ENCODE measurements at regions not wholly inside any gene's neighbourhood (a gene's known extent, or its start where the extent isn't known, plus 50 kb on each side); places are given as distances from the start of the nearest gene placed in this dataset.

DNA sequence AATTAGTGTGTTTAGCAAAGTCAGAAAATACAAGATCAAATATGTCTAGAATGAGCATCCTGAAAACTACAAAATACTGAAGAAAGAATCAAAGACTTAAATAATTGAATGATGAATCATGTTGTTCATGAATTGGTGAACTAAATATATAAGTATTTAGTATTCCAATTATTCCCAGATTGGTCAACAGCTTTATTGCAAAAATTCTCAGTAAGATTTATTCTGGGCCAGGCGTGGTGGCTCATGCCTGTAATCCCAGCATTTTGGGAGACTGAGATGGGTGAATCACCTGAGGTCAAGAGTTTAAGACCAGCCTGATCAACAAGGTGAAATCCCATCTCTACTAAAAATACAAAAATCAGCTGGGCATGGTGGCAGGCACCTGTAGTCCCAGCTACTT, 250.0 kb upstream of the NECTIN3 start:
- no peak for DNase-seq (ENCODE audit: low read depth)
- TF ChIP-seq, protein P1, sequence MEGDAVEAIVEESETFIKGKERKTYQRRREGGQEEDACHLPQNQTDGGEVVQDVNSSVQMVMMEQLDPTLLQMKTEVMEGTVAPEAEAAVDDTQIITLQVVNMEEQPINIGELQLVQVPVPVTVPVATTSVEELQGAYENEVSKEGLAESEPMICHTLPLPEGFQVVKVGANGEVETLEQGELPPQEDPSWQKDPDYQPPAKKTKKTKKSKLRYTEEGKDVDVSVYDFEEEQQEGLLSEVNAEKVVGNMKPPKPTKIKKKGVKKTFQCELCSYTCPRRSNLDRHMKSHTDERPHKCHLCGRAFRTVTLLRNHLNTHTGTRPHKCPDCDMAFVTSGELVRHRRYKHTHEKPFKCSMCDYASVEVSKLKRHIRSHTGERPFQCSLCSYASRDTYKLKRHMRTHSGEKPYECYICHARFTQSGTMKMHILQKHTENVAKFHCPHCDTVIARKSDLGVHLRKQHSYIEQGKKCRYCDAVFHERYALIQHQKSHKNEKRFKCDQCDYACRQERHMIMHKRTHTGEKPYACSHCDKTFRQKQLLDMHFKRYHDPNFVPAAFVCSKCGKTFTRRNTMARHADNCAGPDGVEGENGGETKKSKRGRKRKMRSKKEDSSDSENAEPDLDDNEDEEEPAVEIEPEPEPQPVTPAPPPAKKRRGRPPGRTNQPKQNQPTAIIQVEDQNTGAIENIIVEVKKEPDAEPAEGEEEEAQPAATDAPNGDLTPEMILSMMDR (IDR thresholded peaks at IDR 0.05; ENCODE audit: insufficient read depth, low read depth, low read length), result no peak
- H3K4me3 ChIP-seq (ENCODE audit: low read depth, low read length), result no peak overlapping the region

DNA sequence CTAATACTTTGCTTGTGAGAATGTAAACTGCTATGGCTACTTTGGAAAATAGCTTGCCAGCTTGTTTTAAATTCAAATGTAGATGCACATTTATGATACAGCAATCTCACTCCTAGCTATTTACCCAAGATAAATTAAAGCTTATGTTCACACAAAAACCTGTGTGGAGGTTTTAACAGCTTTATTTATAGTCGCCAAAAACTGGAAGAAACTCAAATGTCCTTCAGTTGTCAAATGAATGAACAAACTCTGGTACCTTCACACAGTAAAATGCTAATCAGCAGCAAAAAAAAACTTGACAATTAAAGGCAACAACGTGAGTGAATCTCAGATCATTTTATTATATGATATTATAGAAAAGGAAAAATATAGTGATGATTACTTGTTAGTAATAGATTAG, 248.6 kb upstream of the NECTIN3 start:
- DNase-seq (ENCODE audit: low read depth), result no peak
- TF ChIP-seq, protein P1 (IDR thresholded peaks at IDR 0.05; ENCODE audit: insufficient read depth, low read depth, low read length), result no peak
- H3K4me3 ChIP-seq (ENCODE audit: low read depth, low read length), result no peak overlapping the region

DNA sequence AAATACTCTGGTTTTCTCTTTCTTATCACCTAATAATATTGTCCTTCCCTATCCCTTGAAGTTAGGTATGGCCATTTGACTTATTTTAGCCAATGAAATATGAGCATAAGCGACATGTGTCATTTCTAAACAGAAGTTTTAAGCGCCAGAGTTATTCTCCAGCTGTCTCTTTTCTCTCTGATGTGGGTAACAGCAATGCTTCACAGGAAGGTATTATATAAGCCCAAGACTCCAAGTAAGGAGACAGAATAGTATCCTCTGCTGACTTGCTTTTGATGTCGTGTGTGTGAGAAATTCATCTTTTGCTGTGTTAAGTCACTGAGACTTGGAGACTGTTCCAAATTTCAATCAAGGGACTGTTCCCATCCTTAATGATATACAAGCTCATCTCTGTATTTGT, 224.6 kb upstream of the NECTIN3 start:
- DNase-seq (ENCODE audit: low read depth), result no peak
- H3K4me3 ChIP-seq (ENCODE audit: low read depth, low read length), result no peak overlapping the region

DNA sequence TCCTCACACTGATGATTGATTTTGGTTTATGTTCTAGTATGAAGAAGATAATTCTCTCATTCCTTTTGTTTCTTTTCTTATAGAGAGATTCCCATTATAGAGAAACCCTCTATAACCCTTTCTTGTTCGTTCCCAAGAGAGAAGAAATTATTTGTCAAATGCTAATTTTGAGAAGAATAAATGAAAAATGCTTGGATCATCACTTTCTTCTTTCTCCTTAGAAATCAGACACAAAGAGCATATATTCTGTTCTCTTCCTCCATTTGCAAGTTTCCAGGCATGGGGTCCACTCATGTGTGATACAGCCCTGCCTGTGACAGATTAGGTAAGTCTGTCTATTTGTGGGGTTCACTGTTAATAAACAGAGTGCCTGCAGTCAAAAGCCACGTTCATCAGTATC, 222.6 kb upstream of the NECTIN3 start:
- no peak for DNase-seq (ENCODE audit: low read depth)
- H3K4me3 ChIP-seq (ENCODE audit: low read depth, low read length), result no peak overlapping the region
- TF ChIP-seq, protein P1 (IDR thresholded peaks at IDR 0.05; ENCODE audit: insufficient read depth, low read depth, low read length), result no peak

More for the DNA sequence above, 224.6 kb upstream of the NECTIN3 start:
- TF ChIP-seq, protein P1 (IDR thresholded peaks at IDR 0.05; ENCODE audit: insufficient read depth, low read depth, low read length), result no peak

DNA sequence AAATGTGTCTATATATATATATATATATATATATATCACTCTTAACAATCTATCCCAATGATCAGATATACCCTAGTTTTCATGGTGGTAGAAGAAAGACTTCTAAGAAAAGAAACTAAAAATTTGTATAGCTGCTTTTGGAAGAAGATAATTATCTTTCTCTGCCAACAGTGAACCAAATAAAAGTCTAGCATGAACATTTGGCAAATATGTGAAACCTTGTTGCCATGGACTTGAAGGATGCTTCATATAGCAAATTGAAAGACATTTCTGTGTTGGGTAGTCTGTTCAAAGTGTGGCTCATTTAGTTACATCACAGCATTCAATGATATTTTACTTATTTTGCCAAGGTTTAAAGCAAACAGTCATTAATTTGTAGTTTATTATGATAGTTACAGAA, 219.9 kb upstream of the NECTIN3 start:
- TF ChIP-seq, protein P1 (IDR thresholded peaks at IDR 0.05; ENCODE audit: insufficient read depth, low read depth, low read length), result no peak

DNA sequence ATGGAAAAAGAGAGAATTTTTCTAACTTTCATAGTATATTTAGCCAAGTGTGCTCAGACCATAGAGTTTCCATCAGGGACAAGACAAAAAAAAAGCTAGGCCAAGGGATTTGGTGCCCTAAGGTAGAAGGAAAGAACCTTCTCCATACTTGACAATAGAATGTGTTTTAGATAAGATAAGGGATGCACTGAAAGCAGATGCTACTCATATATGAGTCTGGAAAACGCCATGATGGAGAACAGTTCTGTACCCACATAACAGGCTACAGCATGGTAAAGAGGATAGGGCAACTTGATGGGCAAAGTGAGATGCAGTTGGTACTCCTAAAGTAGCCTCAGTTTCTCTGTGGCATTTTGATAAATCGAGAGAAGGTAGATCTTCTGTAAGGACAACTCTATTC, 216.4 kb upstream of the NECTIN3 start:
- DNase-seq (ENCODE audit: low read depth), result no peak
- TF ChIP-seq, protein P1 (IDR thresholded peaks at IDR 0.05; ENCODE audit: insufficient read depth, low read depth, low read length), result no peak
- no peak overlapping the region for H3K4me3 ChIP-seq (ENCODE audit: low read depth, low read length)

More for the DNA sequence above, 219.9 kb upstream of the NECTIN3 start:
- DNase-seq (ENCODE audit: low read depth), result peak; percentile 3
- H3K4me3 ChIP-seq (ENCODE audit: low read depth, low read length), result no peak overlapping the region

DNA sequence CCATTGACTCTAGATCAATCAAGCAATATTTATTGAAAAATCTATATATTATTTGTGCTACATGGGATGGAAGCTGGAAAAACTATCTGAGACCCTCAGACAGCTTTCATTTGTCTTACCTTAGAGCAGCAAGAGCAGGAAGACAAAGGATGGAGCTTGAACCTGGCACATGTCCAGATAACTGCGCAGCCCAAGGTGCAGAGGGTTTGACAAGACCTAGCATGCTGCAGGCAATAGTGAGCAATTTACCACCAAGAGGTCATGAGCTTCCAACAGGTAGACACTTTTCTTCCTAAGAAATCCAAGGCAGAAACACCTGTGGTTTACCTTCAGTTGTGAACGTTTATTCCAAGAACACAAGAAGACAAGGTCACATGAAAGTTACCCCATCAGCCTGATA, 214.7 kb upstream of the NECTIN3 start:
- no peak overlapping the region for H3K4me3 ChIP-seq (ENCODE audit: low read depth, low read length)
- TF ChIP-seq, protein P1 (IDR thresholded peaks at IDR 0.05; ENCODE audit: insufficient read depth, low read depth, low read length), result no peak
- no peak for DNase-seq (ENCODE audit: low read depth)
